T-cell (primary cell): ENCODE measurements at regions not wholly inside any gene's neighbourhood (a gene's known extent, or its start where the extent isn't known, plus 50 kb on each side); places are given as distances from the start of the nearest gene placed in this dataset.

ENCODE experiments used
- ATAC-seq, 4 experiments: fragments of 200-7000 bp in 3 of 4; fragments of 150-1000 bp in 1 of 4; cut with Tn5 transposase; replicated peaks in 1 of 4; 1 replicate in 3 of 4; 2 replicates in 1 of 4; pipeline ENCODE4 v1.10.0; 2021; ENCODE audit warnings: moderate library complexity in 3 of 4, mild to moderate bottlenecking in 2 of 4, moderate number of reproducible peaks in 1 of 4
- CTCF ChIA-PET, 2 donors: fragments of 300-600 bp; sonication (Branson Sonifier 250); formaldehyde crosslinking; loops; one replicate each; lab custom pipeline; 2022; ENCODE audit warnings: antibody characterized with exemption in 2 of 2; lab: Charles Lee
- POLR2A ChIA-PET, 2 donors: fragments of 300-600 bp; sonication (Branson Sonifier 250); formaldehyde crosslinking; loops; one replicate each; lab custom pipeline; 2022; ENCODE audit warnings: antibody characterized with exemption in 2 of 2; lab: Charles Lee
- DNase-seq, 35 experiments: peaks; one replicate each; pipeline versions ENCODE4 v3.0.0 to v3.0.0-alpha.2; 2013 to 2023
- H3K27ac ChIP-seq: one replicate; pipeline ENCODE4 v1.5.1; 2013; ENCODE audit warnings: low read length
- H3K27me3 ChIP-seq, 2 experiments: replicated peaks in 1 of 2; 1 replicate in 1 of 2; 2 replicates in 1 of 2; pipeline versions ENCODE4 v1.6.1 to v1.7.0; 2013; ENCODE audit warnings: low read length in 1 of 2, mixed read lengths in 1 of 2; ENCODE audit not compliant: control insufficient read depth in 2 of 2, insufficient read depth in 2 of 2; ENCODE audit errors: extremely low read depth in 1 of 2
- H3K36me3 ChIP-seq, 2 donors: 1 replicate in 1 of 2; 2 replicates in 1 of 2; pipeline versions ENCODE4 v1.6.1 to v1.7.0; 2013; ENCODE audit warnings: low read length in 1 of 2; ENCODE audit not compliant: control insufficient read depth in 2 of 2, insufficient read depth in 1 of 2; ENCODE audit errors: extremely low read depth in 1 of 2
- H3K4me1 ChIP-seq, 2 experiments: 1 replicate in 1 of 2; 2 replicates in 1 of 2; pipeline versions ENCODE4 v1.6.1 to v1.7.0; 2013; ENCODE audit warnings: low read length in 2 of 2, mixed read lengths in 1 of 2; ENCODE audit not compliant: insufficient read depth in 2 of 2, control insufficient read depth in 1 of 2; ENCODE audit errors: extremely low read depth in 1 of 2
- H3K4me3 ChIP-seq, 2 donors: 1 replicate in 1 of 2; 2 replicates in 1 of 2; pipeline versions ENCODE4 v1.5.1 to v1.7.0; 2013; ENCODE audit warnings: mild to moderate bottlenecking in 2 of 2, low read length in 1 of 2, moderate library complexity in 1 of 2; ENCODE audit not compliant: control insufficient read depth in 1 of 2; ENCODE audit errors: extremely low read depth in 1 of 2
- H3K9me3 ChIP-seq: 2 replicates; pipeline ENCODE4 v1.7.0; 2013
- H3K27ac Mint-ChIP-seq, 2 donors: one replicate each; pipeline ENCODE4 v1.8.0; 2020 to 2021; ENCODE audit warnings: mild to moderate bottlenecking in 2 of 2, mixed read lengths in 2 of 2
- H3K27me3 Mint-ChIP-seq, 2 donors: one replicate each; pipeline ENCODE4 v1.8.0; 2021 to 2022; ENCODE audit warnings: mixed read lengths in 2 of 2
- H3K36me3 Mint-ChIP-seq: one replicate; pipeline ENCODE4 v1.8.0; 2021; ENCODE audit warnings: mixed read lengths
- H3K4me1 Mint-ChIP-seq, 3 donors: one replicate each; pipeline ENCODE4 v1.8.0; 2020 to 2022; ENCODE audit warnings: mixed read lengths in 3 of 3, mild to moderate bottlenecking in 1 of 3
- H3K4me3 Mint-ChIP-seq, 3 donors: one replicate each; pipeline ENCODE4 v1.8.0; 2020 to 2022; ENCODE audit warnings: mild to moderate bottlenecking in 3 of 3, mixed read lengths in 3 of 3, moderate library complexity in 3 of 3
- H3K9me3 Mint-ChIP-seq, 3 donors: one replicate each; pipeline ENCODE4 v1.8.0; 2020 to 2022; ENCODE audit warnings: mixed read lengths in 3 of 3
- WGBS: methylation state at CpG from one replicate; pipeline ENCODE4 v1.1.5; 2013; ENCODE audit warnings: missing lambda C conversion rate; ENCODE audit not compliant: insufficient coverage; 5-methylcytosine and 5-hydroxymethylcytosine counted together

GRCh38 chr15:95503640-95504225, 826.8 kb upstream of the NR2F2 start:
- H3K4me3 Mint-ChIP-seq, result no peak overlapping the region
- H3K9me3 ChIP-seq, result no peaks in the 10 kb centered on the region
- no peaks in the 10 kb centered on the region for H3K4me1 ChIP-seq
- ChIA-PET CTCF (no interaction called here), POLR2A (no interaction called here)
- ATAC-seq, result no peak
- peaks cover 0 to 3% of the 10 kb centered on the region in 2 donors for H3K27me3 Mint-ChIP-seq
- H3K4me1 Mint-ChIP-seq, result peaks cover 2 to 11% (median 2%) of the 10 kb centered on the region in 3 donors
- no peaks in the 10 kb centered on the region for H3K27me3 ChIP-seq
- no peak overlapping the region for H3K27ac ChIP-seq
- no peaks in the 10 kb centered on the region for H3K36me3 Mint-ChIP-seq
- H3K4me3 ChIP-seq, result no peak overlapping the region
- no CpG with 5 or more reads among the region's 3 CpGs for WGBS
- DNase-seq, result no peak
- no peaks in the 10 kb centered on the region for H3K9me3 Mint-ChIP-seq
- no peak overlapping the region for H3K27ac Mint-ChIP-seq
- H3K36me3 ChIP-seq, result no peaks in the 10 kb centered on the region

GRCh38 chr15:95511671-95512070, 818.8 kb upstream of the NR2F2 start:
- POLR2A ChIA-PET, result no interaction called here
- DNase-seq, result no peak
- CTCF ChIA-PET, result no interaction called here
- Mint-ChIP-seq H3K4me1 (no peaks in the 10 kb centered on the region), H3K27ac (no peak overlapping the region), H3K9me3 (peaks cover 3 to 5% (median 4%) of the 10 kb centered on the region in 3 donors), H3K4me3 (no peak overlapping the region), H3K36me3 (no peaks in the 10 kb centered on the region), H3K27me3 (peaks cover 3 to 10% of the 10 kb centered on the region in 2 donors)
- Histone ChIP-seq H3K9me3 (no peaks in the 10 kb centered on the region), H3K36me3 (no peaks in the 10 kb centered on the region), H3K4me3 (no peak overlapping the region), H3K27ac (no peak overlapping the region), H3K27me3 (no peaks in the 10 kb centered on the region), H3K4me1 (no peaks in the 10 kb centered on the region)
- ATAC-seq, result no peak

DNA sequence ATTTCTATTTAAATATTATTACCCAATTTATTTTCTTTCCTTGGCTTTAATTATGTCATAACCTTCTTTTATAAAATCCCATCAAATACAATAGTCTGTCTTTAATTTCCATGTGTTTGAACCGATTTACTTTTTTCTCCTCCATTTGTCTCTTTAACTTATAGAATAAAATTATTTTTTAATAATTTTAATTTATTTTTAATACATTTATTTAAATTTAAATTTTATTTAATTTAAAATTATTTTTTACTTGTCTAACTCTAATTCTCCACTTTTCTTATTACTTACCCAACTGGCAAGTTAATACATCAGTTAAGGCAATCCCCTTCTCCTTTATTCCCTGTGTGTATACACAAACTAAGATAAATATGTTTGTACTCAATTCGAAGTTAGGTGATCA, 817.6 kb upstream of the NR2F2 start:
- H3K27me3 Mint-ChIP-seq, result peaks cover 3 to 10% of the 10 kb centered on the region in 2 donors
- no peak overlapping the region for H3K4me3 Mint-ChIP-seq
- Histone ChIP-seq H3K4me1 (no peaks in the 10 kb centered on the region), H3K36me3 (no peaks in the 10 kb centered on the region), H3K4me3 (no peak overlapping the region), H3K27me3 (no peaks in the 10 kb centered on the region), H3K27ac (no peak overlapping the region), H3K9me3 (no peaks in the 10 kb centered on the region)
- peaks cover 3 to 5% (median 4%) of the 10 kb centered on the region in 3 donors for H3K9me3 Mint-ChIP-seq
- ChIA-PET POLR2A (no interaction called here), CTCF (no interaction called here)
- no CpG with 5 or more reads among the region's 2 CpGs for WGBS
- no peaks in the 10 kb centered on the region for H3K4me1 Mint-ChIP-seq
- H3K27ac Mint-ChIP-seq, result no peak overlapping the region
- ATAC-seq (no peak), DNase-seq (no peak)
- H3K36me3 Mint-ChIP-seq, result no peaks in the 10 kb centered on the region

- H3K27me3 Mint-ChIP-seq, result peaks cover 5 to 11% of the 10 kb centered on the region in 2 donors
- WGBS, result 91% methylated on average over 6 of the region's 11 CpGs
- no peaks in the 10 kb centered on the region for H3K36me3 Mint-ChIP-seq
- Histone ChIP-seq H3K9me3 (no peaks in the 10 kb centered on the region), H3K4me1 (no peaks in the 10 kb centered on the region), H3K27ac (no peak overlapping the region), H3K36me3 (no peaks in the 10 kb centered on the region), H3K4me3 (no peak overlapping the region), H3K27me3 (no peaks in the 10 kb centered on the region)
- no peak overlapping the region for H3K4me3 Mint-ChIP-seq
- H3K9me3 Mint-ChIP-seq, result peaks cover 0 to 3% (median 0%) of the 10 kb centered on the region in 3 donors
- H3K27ac Mint-ChIP-seq, result no peak overlapping the region
- ATAC-seq (no peak), DNase-seq (no peak)
- ChIA-PET CTCF (no interaction called here), POLR2A (no interaction called here)
- H3K4me1 Mint-ChIP-seq, result no peaks in the 10 kb centered on the region
These were observed 810.6 kb upstream of the NR2F2 start for GRCh38 chr15:95519887-95520286.

DNA sequence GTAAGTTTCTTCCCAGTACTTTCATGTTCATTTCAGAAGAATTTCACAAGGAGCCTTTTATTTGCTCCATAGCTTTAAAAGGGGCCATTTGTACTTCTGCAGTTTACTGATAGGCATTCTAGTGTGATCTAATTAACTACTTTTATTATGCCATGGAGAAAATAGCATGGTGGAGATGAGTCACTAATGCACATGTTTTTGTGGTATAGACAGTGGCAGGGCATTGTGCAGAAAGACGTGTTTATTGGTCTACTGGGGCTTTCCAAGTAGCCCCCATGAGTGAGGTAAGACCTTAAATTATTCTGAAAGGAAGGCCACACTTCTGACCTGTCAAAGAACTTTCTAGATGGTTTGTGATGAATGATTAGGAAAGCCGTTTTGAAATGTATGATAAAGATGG, 810.0 kb upstream of the NR2F2 start:
- H3K27ac Mint-ChIP-seq, result no peak overlapping the region
- DNase-seq (no peak), ATAC-seq (no peak)
- H3K27me3 ChIP-seq, result no peaks in the 10 kb centered on the region
- H3K4me1 Mint-ChIP-seq, result no peaks in the 10 kb centered on the region
- H3K36me3 ChIP-seq, result no peaks in the 10 kb centered on the region
- H3K4me3 ChIP-seq, result no peak overlapping the region
- peaks cover 5 to 10% of the 10 kb centered on the region in 2 donors for H3K27me3 Mint-ChIP-seq
- CTCF ChIA-PET, result no interaction called here
- no peak overlapping the region for H3K4me3 Mint-ChIP-seq
- H3K4me1 ChIP-seq, result no peaks in the 10 kb centered on the region
- POLR2A ChIA-PET, result no interaction called here
- H3K27ac ChIP-seq, result no peak overlapping the region
- 30% methylated on average over 1 of the region's 2 CpGs for WGBS
- peaks cover 0 to 8% (median 0%) of the 10 kb centered on the region in 3 donors for H3K9me3 Mint-ChIP-seq
- H3K9me3 ChIP-seq, result no peaks in the 10 kb centered on the region
- no peaks in the 10 kb centered on the region for H3K36me3 Mint-ChIP-seq

DNA sequence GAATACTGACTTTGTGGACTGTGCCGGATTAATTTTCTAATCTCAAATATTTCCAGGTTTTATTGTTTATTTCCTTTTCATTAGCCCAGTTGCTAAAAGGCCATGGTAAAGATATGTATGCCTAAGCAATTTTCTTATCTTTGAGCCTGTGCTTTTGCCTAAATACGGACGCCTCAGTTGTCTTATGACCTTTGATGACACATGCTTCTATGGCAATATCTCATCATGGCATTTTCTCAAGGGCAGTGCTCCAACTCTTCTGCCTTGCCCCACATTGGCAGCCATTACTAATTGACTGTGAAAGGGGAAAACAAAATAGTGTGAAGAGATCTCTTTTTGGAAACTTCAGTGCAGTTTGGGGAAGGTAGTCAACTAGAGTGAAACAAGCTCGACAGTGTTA, 809.6 kb upstream of the NR2F2 start:
- Mint-ChIP-seq H3K9me3 (peaks cover 0 to 8% (median 0%) of the 10 kb centered on the region in 3 donors), H3K27me3 (peaks cover 2 to 6% of the 10 kb centered on the region in 2 donors), H3K27ac (no peak overlapping the region), H3K4me1 (no peaks in the 10 kb centered on the region), H3K4me3 (no peak overlapping the region), H3K36me3 (no peaks in the 10 kb centered on the region)
- ChIA-PET CTCF (no interaction called here), POLR2A (no interaction called here)
- no peak for ATAC-seq
- DNase-seq, result no peak
- 74% methylated on average over 3 of the region's 4 CpGs for WGBS
- H3K4me1 ChIP-seq, result no peaks in the 10 kb centered on the region
- no peaks in the 10 kb centered on the region for H3K36me3 ChIP-seq
- H3K4me3 ChIP-seq, result no peak overlapping the region
- H3K27ac ChIP-seq, result no peak overlapping the region
- H3K27me3 ChIP-seq, result no peaks in the 10 kb centered on the region
- H3K9me3 ChIP-seq, result no peaks in the 10 kb centered on the region

DNA sequence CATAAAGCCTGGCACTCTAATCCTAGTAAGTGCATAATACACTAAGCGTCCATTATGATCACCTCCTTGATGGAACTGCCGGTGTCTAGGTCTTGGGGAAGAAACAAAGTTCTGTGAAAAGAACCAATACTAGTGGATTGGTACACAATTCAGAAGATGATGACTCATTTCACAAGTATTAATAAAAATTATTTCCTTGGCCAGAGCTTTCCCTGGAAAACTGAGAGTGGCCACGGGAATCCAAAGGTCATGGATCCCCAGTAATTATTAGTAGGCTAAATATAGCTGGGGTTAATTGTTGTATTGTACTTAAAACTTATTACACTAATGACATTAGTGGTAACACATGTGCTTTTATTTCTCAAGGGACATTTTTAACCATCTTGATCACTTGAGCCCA, 808.0 kb upstream of the NR2F2 start:
- ATAC-seq, result no peak
- CTCF ChIA-PET, result no interaction called here
- no peak overlapping the region for H3K27ac Mint-ChIP-seq

More for the DNA sequence above, 808.0 kb upstream of the NR2F2 start:
- Mint-ChIP-seq H3K27me3 (peaks cover 2 to 4% of the 10 kb centered on the region in 2 donors), H3K4me1 (no peaks in the 10 kb centered on the region), H3K36me3 (no peaks in the 10 kb centered on the region), H3K4me3 (no peak overlapping the region), H3K9me3 (peaks cover 0 to 14% (median 0%) of the 10 kb centered on the region in 3 donors)
- no peak for DNase-seq
- Histone ChIP-seq H3K9me3 (no peaks in the 10 kb centered on the region), H3K27me3 (no peaks in the 10 kb centered on the region), H3K27ac (no peak overlapping the region), H3K4me3 (no peak overlapping the region), H3K4me1 (no peaks in the 10 kb centered on the region), H3K36me3 (no peaks in the 10 kb centered on the region)
- POLR2A ChIA-PET, result no interaction called here
- no CpG with 5 or more reads among the region's 3 CpGs for WGBS
